GM18907 (cell line): ENCODE measurements at regions not wholly inside any gene's neighbourhood (a gene's known extent, or its start where the extent isn't known, plus 50 kb on each side); places are given as distances from the start of the nearest gene placed in this dataset.

Source experiments
- ATAC-seq: cut with Tn5 transposase; IDR thresholded peaks from one replicate; pipeline ENCODE4 v1.9.1; 2021; ENCODE audit warnings: mild to moderate bottlenecking, moderate library complexity; ENCODE audit not compliant: unreplicated experiment

- no peak for ATAC-seq
Measured at GRCh38 chr4:154107337-154107736, 318.5 kb upstream of the SFRP2 start.

DNA sequence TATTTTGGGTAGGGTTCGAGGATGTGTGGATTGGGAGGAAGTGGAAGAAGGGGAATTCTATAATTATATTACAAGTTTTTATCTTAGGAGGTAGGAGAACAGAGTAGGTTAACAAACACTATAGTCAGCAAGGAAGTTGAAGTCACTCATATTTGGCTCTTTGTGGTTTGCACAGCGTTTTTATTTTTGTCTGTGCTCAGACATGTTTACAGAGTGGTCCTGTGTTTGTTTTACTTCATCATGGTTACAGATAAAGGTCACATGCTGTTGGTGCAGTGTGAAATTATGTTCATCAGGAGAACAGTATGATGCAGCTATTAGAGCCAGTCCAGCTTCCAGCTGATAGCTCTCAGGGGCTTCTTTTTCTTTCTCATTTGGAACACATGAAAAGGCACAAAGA is 299.9 kb upstream of the SFRP2 start:
- ATAC-seq = no peak

DNA sequence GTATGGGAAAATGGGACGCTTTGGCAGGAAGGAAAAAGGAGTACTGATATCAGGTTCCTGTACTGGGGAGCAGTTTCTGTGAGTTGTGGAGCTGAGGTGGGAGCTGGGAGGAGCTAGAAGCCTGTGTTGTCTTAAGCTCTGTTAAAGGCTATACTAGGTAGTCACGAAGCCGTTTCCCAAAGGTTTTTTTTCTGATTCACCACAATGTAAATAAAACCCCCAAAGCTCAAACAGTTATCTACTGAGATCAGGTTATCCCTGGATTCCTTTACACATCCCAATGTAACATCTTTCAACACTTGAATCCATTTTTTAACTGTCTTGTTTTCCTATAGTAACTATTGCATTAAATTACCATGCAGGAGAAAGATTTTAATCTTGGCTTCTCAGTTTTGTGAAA is 297.4 kb upstream of the SFRP2 start:
- no peak for ATAC-seq

DNA sequence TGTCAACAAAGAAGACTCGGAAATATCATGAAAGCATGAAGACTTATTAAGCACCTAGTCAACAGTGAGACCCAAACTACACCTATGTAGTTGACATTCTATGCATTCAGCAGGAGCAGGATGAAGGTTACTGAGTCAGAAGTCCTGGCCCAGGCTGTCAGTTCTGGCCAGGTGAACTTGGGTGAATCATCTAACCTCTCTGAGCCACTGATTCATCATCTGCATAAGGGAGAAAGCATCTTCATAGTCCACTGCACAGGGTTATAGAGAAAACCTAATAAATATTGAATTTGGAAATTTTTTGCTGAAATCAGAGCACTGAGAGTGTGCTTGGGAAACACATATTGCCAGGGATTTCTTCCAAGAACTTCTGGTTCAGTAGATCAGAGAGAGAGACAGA is 296.0 kb upstream of the SFRP2 start:
- ATAC-seq = no peak

DNA sequence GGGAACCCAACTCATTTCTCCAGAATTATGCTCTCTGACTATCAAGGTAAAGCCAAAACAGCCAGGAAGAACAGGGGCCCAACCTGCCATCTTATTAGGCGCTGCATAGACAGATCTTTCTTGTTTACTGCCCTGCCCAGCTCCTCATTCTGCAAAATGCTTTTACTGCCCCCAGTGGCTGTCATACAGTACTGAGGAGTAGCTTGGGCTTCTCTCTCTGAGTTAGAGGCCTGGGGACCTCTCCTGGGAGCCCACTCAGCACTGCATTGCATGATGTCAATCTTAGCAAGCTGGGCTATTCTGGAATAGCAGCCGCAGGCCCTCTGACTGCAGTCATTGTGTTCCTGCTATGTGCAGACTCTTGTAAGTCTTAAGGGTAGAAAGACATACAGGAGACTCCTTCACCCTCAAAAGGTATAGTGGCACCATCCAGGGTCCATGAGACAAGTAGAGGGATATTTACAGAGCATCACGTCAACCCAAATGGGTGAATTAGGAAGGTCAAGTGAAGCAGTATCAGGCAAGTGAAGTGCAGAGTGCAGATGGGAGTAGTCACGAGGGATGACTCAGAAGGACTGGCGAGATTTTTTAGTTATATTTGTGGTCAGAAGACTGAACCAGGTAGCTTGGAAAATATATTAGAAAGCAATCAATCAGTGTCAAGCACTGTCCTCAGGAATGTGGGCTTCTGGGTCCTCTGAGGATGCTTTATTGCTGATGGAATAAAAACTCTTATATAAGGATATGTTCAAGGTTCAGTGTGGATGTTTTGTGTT is 294.1 kb upstream of the SFRP2 start:
- ATAC-seq = no peak

DNA sequence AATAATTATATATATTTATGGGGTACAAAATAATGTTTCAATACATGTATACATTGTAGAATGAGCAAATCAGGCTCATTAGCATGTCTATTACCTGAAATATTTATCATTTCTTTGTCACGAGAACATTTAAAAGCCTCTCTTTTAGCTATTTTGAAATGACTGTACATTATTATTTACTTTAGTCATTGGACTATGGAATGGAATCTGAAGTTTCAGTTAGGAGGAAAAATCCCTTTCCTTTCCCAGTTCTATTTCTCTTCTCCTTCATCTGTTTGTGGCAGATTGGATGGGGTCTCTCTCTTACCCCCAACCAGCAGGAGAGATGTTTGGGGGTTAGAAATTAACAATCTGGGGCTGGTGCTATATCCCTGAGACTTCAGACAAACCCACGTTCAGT is 292.5 kb upstream of the SFRP2 start:
- ATAC-seq = no peak

- no peak for ATAC-seq
Measured at GRCh38 chr4:154078504-154079350, 289.8 kb upstream of the SFRP2 start.

GRCh38 chr4:154076921-154077320 is 288.0 kb upstream of the SFRP2 start:
- no peak for ATAC-seq

- ATAC-seq = peak; percentile 60
Measured at GRCh38 chr4:154073107-154073822, 284.4 kb upstream of the SFRP2 start.

DNA sequence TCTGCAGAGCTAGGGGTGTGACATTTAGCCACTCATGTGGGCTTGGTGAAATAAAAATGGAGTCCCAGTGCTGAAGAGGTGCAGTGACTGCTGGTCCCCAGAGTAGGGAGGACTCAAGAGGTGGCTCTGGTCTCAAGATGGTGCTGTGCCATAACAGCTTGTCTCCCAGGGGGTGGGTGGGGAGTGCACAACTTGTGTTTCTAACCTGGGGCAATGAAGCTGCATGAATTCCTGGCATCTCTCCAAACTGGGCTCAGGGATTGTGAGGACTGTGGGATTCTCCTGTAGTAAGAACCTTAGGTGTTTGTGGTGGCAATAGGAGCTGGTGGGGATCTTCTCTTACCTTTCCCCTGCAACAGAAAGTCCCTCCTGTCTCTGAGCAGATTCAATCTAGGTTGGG is 278.9 kb upstream of the SFRP2 start:
- no peak for ATAC-seq

DNA sequence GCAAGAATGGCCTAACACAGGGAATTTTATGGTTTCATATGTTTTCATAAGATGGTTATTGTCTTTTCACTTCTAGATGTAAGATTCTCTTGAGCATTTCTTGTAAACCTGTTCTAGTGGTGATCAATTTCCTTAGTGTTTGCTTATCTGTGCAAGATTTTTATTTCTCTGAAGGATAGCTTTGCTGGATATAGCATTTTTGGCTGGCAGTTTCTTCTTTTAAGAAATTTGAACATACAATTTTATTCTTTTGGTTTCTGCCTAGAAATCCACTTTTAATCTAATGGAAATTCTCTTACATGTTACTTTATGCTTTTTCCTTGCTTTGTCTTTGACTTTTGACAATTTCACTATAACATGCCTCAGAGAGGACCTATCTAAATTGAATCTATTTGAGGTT is 276.5 kb upstream of the SFRP2 start:
- no peak for ATAC-seq

- ATAC-seq = no peak
Measured at GRCh38 chr4:154064244-154064643, 275.4 kb upstream of the SFRP2 start.

- ATAC-seq = no peak
Measured at GRCh38 chr4:154049457-154050181, 260.7 kb upstream of the SFRP2 start.

- ATAC-seq = no peak
Measured at GRCh38 chr4:154047733-154048132, 258.9 kb upstream of the SFRP2 start.

GRCh38 chr4:154044742-154045485 is 256.0 kb upstream of the SFRP2 start:
- no peak for ATAC-seq

- no peak for ATAC-seq
Measured at GRCh38 chr4:154044108-154044531, 255.2 kb upstream of the SFRP2 start.

- ATAC-seq = no peak
Measured at GRCh38 chr4:154041640-154042039, 252.8 kb upstream of the SFRP2 start.

GRCh38 chr4:154039435-154040343 is 250.8 kb upstream of the SFRP2 start:
- ATAC-seq = no peak

GRCh38 chr4:154036856-154037255 is 248.0 kb upstream of the SFRP2 start:
- no peak for ATAC-seq
